ENCODE measurements at regions not wholly inside any gene's neighbourhood (a gene's known extent, or its start where the extent isn't known, plus 50 kb on each side); places are given as distances from the start of the nearest gene placed in this dataset.

GRCh38 chr16:66190411-66190810 lies 176.1 kb upstream of the CDH5 start:
- no peak overlapping the region for H3K9ac ChIP-seq (ENCODE audit: low read length)
- Mint-ChIP-seq H3K9me3 (ENCODE audit: unreplicated experiment) (no peaks in the 10 kb centered on the region), H3K4me3 (ENCODE audit: unreplicated experiment) (no peak overlapping the region), H3K36me3 (ENCODE audit: low read depth, unreplicated experiment) (no peaks in the 10 kb centered on the region), H3K4me1 (ENCODE audit: low read depth, unreplicated experiment) (peaks cover 5% of the 10 kb centered on the region), H3K27ac (ENCODE audit: unreplicated experiment) (no peak overlapping the region), H3K27me3 (ENCODE audit: low read depth, unreplicated experiment) (peaks cover 20% of the 10 kb centered on the region)
- peaks cover 24% of the 10 kb centered on the region for H3K4me1 ChIP-seq (ENCODE audit: insufficient read depth, low read length)
- H3K4me3 ChIP-seq (ENCODE audit: insufficient read depth, low read depth, low read length), result no peak overlapping the region
- H3K36me3 ChIP-seq (ENCODE audit: insufficient read depth, low read length), result no peaks in the 10 kb centered on the region
- H4K20me1 ChIP-seq (ENCODE audit: insufficient read depth, low read length), result no peaks in the 10 kb centered on the region
- H3K9me3 ChIP-seq (ENCODE audit: insufficient read depth, low read depth, low read length), result no peaks in the 10 kb centered on the region
- FAIRE-seq (no peak), DNase-seq (ENCODE audit: low read depth) (no peak)
- TF ChIP-seq CTCF (IDR thresholded peaks at IDR 0.05; ENCODE audit: insufficient read depth, low read depth, low read length) (no peak), EZH2 (IDR thresholded peaks at IDR 0.05; ENCODE audit: insufficient read depth, low read length) (no peak)
- peak overlapping the region; percentile 6 for H3K27ac ChIP-seq (ENCODE audit: low read depth, low read length)
- no peak overlapping the region for H2AFZ ChIP-seq (ENCODE audit: low read depth, low read length)
- H3K4me2 ChIP-seq (ENCODE audit: low read length), result peak overlapping the region; percentile 62
- H3K79me2 ChIP-seq (ENCODE audit: insufficient read depth, low read length), result no peaks in the 10 kb centered on the region
- H3K27me3 ChIP-seq (ENCODE audit: insufficient read depth, low read length), result no peaks in the 10 kb centered on the region

- no peak overlapping the region for H3K27ac Mint-ChIP-seq (ENCODE audit: unreplicated experiment)
- H3K79me2 ChIP-seq (ENCODE audit: insufficient read depth, low read length), result no peaks in the 10 kb centered on the region
Measured at GRCh38 chr16:66189951-66190350, 176.5 kb upstream of the CDH5 start.

More at GRCh38 chr16:66189951-66190350, 176.5 kb upstream of the CDH5 start:
- H4K20me1 ChIP-seq (ENCODE audit: insufficient read depth, low read length), result no peaks in the 10 kb centered on the region
- H3K4me1 ChIP-seq (ENCODE audit: insufficient read depth, low read length), result peaks cover 24% of the 10 kb centered on the region
- H3K9me3 ChIP-seq (ENCODE audit: insufficient read depth, low read depth, low read length), result no peaks in the 10 kb centered on the region
- H3K27me3 ChIP-seq (ENCODE audit: insufficient read depth, low read length), result no peaks in the 10 kb centered on the region
- H3K27ac ChIP-seq (ENCODE audit: low read depth, low read length), result peak overlapping the region; percentile 6
- no peaks in the 10 kb centered on the region for H3K36me3 Mint-ChIP-seq (ENCODE audit: low read depth, unreplicated experiment)
- peak; percentile 80 for FAIRE-seq
- TF ChIP-seq CTCF (IDR thresholded peaks at IDR 0.05; ENCODE audit: insufficient read depth, low read depth, low read length) (no peak), EZH2 (IDR thresholded peaks at IDR 0.05; ENCODE audit: insufficient read depth, low read length) (no peak)
- no peaks in the 10 kb centered on the region for H3K36me3 ChIP-seq (ENCODE audit: insufficient read depth, low read length)
- peak; percentile 97 for DNase-seq (ENCODE audit: low read depth)
- H2AFZ ChIP-seq (ENCODE audit: low read depth, low read length), result no peak overlapping the region
- no peak overlapping the region for H3K4me3 ChIP-seq (ENCODE audit: insufficient read depth, low read depth, low read length)
- H3K9me3 Mint-ChIP-seq (ENCODE audit: unreplicated experiment), result no peaks in the 10 kb centered on the region
- peak overlapping the region; percentile 62 for H3K4me2 ChIP-seq (ENCODE audit: low read length)
- no peak overlapping the region for H3K4me3 Mint-ChIP-seq (ENCODE audit: unreplicated experiment)
- H3K9ac ChIP-seq (ENCODE audit: low read length), result no peak overlapping the region
- H3K27me3 Mint-ChIP-seq (ENCODE audit: low read depth, unreplicated experiment), result peaks cover 20% of the 10 kb centered on the region
- H3K4me1 Mint-ChIP-seq (ENCODE audit: low read depth, unreplicated experiment), result peaks cover 5% of the 10 kb centered on the region
